GOT3 (cell line): ENCODE measurements at regions not wholly inside any gene's neighbourhood (a gene's known extent, or its start where the extent isn't known, plus 50 kb on each side); places are given as distances from the start of the nearest gene placed in this dataset.
A peak's percentile ranks its signal among the peaks of the same experiment; 100 is the strongest.

Experiments used
- DNase-seq: peaks from one replicate; lab custom pipeline; 2025; ENCODE audit warnings: mixed read lengths; lab: John Stamatoyannopoulos, UW

- no peak for DNase-seq
Measured at GRCh38 chr1:234760303-234760723, 150.3 kb upstream of the IRF2BP2 start.

GRCh38 chr1:234759888-234760287 lies 149.9 kb upstream of the IRF2BP2 start:
- no peak for DNase-seq

GRCh38 chr1:234758851-234759250 lies 148.9 kb upstream of the IRF2BP2 start:
- no peak for DNase-seq

GRCh38 chr1:234756857-234757256 lies 146.9 kb upstream of the IRF2BP2 start:
- DNase-seq = no peak

GRCh38 chr1:234756066-234756774 lies 146.2 kb upstream of the IRF2BP2 start:
- no peak for DNase-seq

GRCh38 chr1:234755449-234755863 lies 145.5 kb upstream of the IRF2BP2 start:
- DNase-seq = peak; percentile 36

GRCh38 chr1:234753979-234754378 lies 144.0 kb upstream of the IRF2BP2 start:
- DNase-seq = no peak

GRCh38 chr1:234752927-234753326 lies 142.9 kb upstream of the IRF2BP2 start:
- no peak for DNase-seq

- DNase-seq = no peak
Measured at GRCh38 chr1:234751678-234752077, 141.7 kb upstream of the IRF2BP2 start.

- DNase-seq = no peak
Measured at GRCh38 chr1:234750922-234751627, 141.1 kb upstream of the IRF2BP2 start.

GRCh38 chr1:234748713-234749112 lies 138.7 kb upstream of the IRF2BP2 start:
- no peak for DNase-seq

- DNase-seq = no peak
Measured at GRCh38 chr1:234748066-234748465, 138.1 kb upstream of the IRF2BP2 start.

GRCh38 chr1:234746798-234747196 lies 136.8 kb upstream of the IRF2BP2 start:
- DNase-seq = no peak

GRCh38 chr1:234745844-234746797 lies 136.1 kb upstream of the IRF2BP2 start:
- DNase-seq = no peak

GRCh38 chr1:234745276-234745675 lies 135.3 kb upstream of the IRF2BP2 start:
- DNase-seq = no peak

GRCh38 chr1:234743791-234744611 lies 134.0 kb upstream of the IRF2BP2 start:
- no peak for DNase-seq

- no peak for DNase-seq
Measured at GRCh38 chr1:234742622-234743021, 132.6 kb upstream of the IRF2BP2 start.

- no peak for DNase-seq
Measured at GRCh38 chr1:234737967-234738314, 128.0 kb upstream of the IRF2BP2 start.

GRCh38 chr1:234735916-234736315 lies 125.9 kb upstream of the IRF2BP2 start:
- DNase-seq = no peak

- no peak for DNase-seq
Measured at GRCh38 chr1:234735476-234735875, 125.5 kb upstream of the IRF2BP2 start.

- DNase-seq = no peak
Measured at GRCh38 chr1:234734869-234735268, 124.9 kb upstream of the IRF2BP2 start.

GRCh38 chr1:234734412-234734835 lies 124.4 kb upstream of the IRF2BP2 start:
- DNase-seq = no peak
